A549 (cell line): ENCODE measurements at regions not wholly inside any gene's neighbourhood (a gene's known extent, or its start where the extent isn't known, plus 50 kb on each side); places are given as distances from the start of the nearest gene placed in this dataset.

ENCODE experiments used
- CBX2 ChIP-seq: fragments of 200-600 bp; sonication (generic); IDR thresholded peaks from 2 replicates; pipeline ENCODE4 v1.6.1; 2016; ENCODE audit warnings: low read depth, mild to moderate bottlenecking, borderline replicate concordance
- CBX8 ChIP-seq: fragments of 200-600 bp; sonication (generic); IDR thresholded peaks from 2 replicates; pipeline ENCODE4 v1.6.1; 2016
- CHD4 ChIP-seq: fragments of 200-600 bp; sonication (generic); IDR thresholded peaks from 2 replicates; pipeline ENCODE4 v1.6.1; 2016; ENCODE audit warnings: antibody characterized with exemption, mild to moderate bottlenecking, borderline replicate concordance
- CTCF ChIP-seq: fragments of >200 bp; sonication (Bioruptor Twin); formaldehyde crosslinking; IDR thresholded peaks from 3 replicates; pipeline ENCODE4 v1.5.1; 2016
- ELK1 ChIP-seq: fragments of 150-350 bp; IDR thresholded peaks from 2 replicates; pipeline ENCODE4 v1.6.1; 2014; ENCODE audit warnings: low read depth, mild to moderate bottlenecking, low read length
- EP300 ChIP-seq, 2 experiments: fragments of >200 bp; sonication (Bioruptor Twin); formaldehyde crosslinking; IDR thresholded peaks; 2 replicates in 1 of 2; 3 replicates in 1 of 2; pipeline ENCODE4 v1.6.1; 2016 to 2017
- HDAC2 ChIP-seq: fragments of 200-600 bp; sonication (generic); IDR thresholded peaks from 2 replicates; pipeline ENCODE4 v1.6.1; 2016
- JUN ChIP-seq, 2 experiments: fragments of >200 bp; sonication (Bioruptor Twin); formaldehyde crosslinking; IDR thresholded peaks; 2 replicates in 1 of 2; 3 replicates in 1 of 2; pipeline ENCODE4 v1.6.1; 2016 to 2017
- NPAS2 ChIP-seq: fragments of 250-450 bp; sonication (Bioruptor Pico); IDR thresholded peaks from 2 replicates; pipeline ENCODE4 v1.8.0; 2022; ENCODE audit warnings: mild to moderate bottlenecking, moderate library complexity, borderline replicate concordance
- NR3C1 ChIP-seq: fragments of >200 bp; sonication (Bioruptor Twin); formaldehyde crosslinking; IDR thresholded peaks from 3 replicates; pipeline ENCODE4 v1.6.1; 2017
- POLR2A ChIP-seq: IDR thresholded peaks from 2 replicates; pipeline ENCODE4 v1.6.1; 2012; ENCODE audit warnings: mild to moderate bottlenecking, low read length
- RFX5 ChIP-seq: fragments of 450-650 bp; IDR thresholded peaks from 2 replicates; pipeline ENCODE4 v1.7.1; 2014; ENCODE audit warnings: antibody characterized with exemption, mild to moderate bottlenecking, moderate library complexity
- SMC3 ChIP-seq: fragments of >200 bp; sonication (Bioruptor Twin); formaldehyde crosslinking; IDR thresholded peaks from 3 replicates; pipeline ENCODE4 v1.6.1; 2018; ENCODE audit warnings: inconsistent platforms
- TF ChIP-seq, protein P1 (sequence below): fragments of 200-600 bp; sonication (generic); IDR thresholded peaks from 2 replicates; pipeline ENCODE4 v1.6.1; 2016; ENCODE audit warnings: antibody characterized with exemption, mild to moderate bottlenecking, moderate library complexity

- TF ChIP-seq CTCF (no peak), CBX2 (no peak), SMC3 (no peak), CHD4 (no peak), JUN (IDR thresholded peaks at IDR 0.05) (no peak), EP300 (IDR thresholded peaks at IDR 0.05) (no peak), CBX8 (no peak), NR3C1 (no peak), ELK1 (no peak), RFX5 (no peak), NPAS2 (CRISPR knock-in tag) (no peak), POLR2A (no peak), HDAC2 (no peak)
- TF ChIP-seq, protein P1, sequence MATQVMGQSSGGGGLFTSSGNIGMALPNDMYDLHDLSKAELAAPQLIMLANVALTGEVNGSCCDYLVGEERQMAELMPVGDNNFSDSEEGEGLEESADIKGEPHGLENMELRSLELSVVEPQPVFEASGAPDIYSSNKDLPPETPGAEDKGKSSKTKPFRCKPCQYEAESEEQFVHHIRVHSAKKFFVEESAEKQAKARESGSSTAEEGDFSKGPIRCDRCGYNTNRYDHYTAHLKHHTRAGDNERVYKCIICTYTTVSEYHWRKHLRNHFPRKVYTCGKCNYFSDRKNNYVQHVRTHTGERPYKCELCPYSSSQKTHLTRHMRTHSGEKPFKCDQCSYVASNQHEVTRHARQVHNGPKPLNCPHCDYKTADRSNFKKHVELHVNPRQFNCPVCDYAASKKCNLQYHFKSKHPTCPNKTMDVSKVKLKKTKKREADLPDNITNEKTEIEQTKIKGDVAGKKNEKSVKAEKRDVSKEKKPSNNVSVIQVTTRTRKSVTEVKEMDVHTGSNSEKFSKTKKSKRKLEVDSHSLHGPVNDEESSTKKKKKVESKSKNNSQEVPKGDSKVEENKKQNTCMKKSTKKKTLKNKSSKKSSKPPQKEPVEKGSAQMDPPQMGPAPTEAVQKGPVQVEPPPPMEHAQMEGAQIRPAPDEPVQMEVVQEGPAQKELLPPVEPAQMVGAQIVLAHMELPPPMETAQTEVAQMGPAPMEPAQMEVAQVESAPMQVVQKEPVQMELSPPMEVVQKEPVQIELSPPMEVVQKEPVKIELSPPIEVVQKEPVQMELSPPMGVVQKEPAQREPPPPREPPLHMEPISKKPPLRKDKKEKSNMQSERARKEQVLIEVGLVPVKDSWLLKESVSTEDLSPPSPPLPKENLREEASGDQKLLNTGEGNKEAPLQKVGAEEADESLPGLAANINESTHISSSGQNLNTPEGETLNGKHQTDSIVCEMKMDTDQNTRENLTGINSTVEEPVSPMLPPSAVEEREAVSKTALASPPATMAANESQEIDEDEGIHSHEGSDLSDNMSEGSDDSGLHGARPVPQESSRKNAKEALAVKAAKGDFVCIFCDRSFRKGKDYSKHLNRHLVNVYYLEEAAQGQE, result no peak
Measured at GRCh38 chr5:168001318-168001717, 290.1 kb upstream of the WWC1 start.
